ENCODE measurements at regions not wholly inside any gene's neighbourhood (a gene's known extent, or its start where the extent isn't known, plus 50 kb on each side); places are given as distances from the start of the nearest gene placed in this dataset.
"Not testable (repeated sequence)": the region's sequence is repeated elsewhere in the genome, so short reads cannot be mapped to it uniquely, and the experiment has no call there.

DNA sequence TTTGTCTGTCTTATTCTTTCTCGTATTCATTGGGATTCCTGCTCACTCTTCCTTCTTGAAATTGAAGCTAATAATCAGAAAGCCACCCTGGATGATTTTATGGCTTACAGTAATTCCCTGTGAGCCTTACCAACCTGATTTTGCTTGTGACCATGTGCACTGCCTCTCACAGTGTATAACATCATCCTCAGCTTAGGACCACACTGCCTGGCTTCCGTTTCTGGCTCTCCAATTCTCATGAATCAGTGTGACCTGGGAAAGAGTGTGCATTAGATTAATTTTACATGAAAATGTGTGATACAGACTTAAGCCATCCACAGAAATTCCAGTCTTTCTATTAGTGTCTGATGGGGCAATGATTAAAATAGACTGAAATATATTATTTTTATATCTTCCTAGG, 126.8 kb upstream of the DMRT1 start:
- no peak for DNase-seq (ENCODE audit: low spot score)

GRCh38 chr9:715300-715699, 126.2 kb upstream of the DMRT1 start:
- no peak for DNase-seq (ENCODE audit: low spot score)

DNA sequence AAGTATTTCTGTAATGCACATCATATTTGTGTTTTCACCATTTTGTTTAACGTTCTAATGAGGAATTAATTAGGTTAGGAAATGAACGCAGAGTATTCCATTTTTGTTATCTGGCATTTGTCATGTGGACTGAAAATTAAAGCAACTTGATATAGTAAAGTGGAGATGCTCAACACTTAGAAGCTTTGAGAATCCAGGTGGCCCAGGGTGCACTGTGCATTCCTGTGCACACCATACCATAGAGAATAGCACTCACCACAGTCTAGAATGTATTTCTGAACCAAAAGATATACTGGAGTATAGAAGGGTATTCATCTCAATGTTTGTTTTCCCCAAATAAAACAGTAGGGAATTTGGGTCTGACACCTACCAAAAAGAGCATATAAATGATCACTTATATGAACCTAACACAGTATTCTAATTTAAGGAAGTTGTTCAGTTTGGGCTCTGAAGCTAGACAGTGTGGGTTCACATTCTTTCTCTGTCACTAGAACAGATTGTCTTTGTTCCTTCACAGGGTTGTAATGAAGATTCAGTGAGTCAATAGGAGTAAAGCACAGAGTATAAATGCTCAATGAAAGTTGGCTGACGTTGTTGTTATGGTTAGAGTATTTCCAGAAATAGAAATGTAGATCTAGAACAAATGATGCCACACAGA, 125.6 kb upstream of the DMRT1 start:
- no peak for DNase-seq (ENCODE audit: low spot score)

DNA sequence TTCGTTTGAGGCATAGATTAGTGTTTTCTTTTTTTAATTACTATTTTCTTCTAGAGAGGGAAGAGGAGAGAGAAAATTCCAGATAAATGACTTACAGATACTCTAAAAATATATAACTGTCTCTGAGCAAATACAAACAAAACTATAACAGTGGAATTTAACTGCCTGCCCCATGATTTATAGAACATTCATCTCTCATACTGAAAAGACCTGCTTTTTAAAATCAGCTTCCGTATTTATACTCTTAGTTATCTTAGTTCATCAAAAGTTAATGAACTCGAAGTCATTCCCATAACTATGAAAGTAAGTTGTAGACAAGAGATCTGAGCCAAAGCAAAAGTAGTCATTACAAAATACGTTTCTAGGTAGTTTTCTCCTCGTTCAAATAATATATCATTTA, 123.8 kb upstream of the DMRT1 start:
- no peak for DNase-seq (ENCODE audit: low spot score)

GRCh38 chr9:720239-720881, 121.1 kb upstream of the DMRT1 start:
- no peak for DNase-seq (ENCODE audit: low spot score)

- DNase-seq (ENCODE audit: low spot score) = no peak
These were observed 119.0 kb upstream of the DMRT1 start for GRCh38 chr9:722388-722980.

DNA sequence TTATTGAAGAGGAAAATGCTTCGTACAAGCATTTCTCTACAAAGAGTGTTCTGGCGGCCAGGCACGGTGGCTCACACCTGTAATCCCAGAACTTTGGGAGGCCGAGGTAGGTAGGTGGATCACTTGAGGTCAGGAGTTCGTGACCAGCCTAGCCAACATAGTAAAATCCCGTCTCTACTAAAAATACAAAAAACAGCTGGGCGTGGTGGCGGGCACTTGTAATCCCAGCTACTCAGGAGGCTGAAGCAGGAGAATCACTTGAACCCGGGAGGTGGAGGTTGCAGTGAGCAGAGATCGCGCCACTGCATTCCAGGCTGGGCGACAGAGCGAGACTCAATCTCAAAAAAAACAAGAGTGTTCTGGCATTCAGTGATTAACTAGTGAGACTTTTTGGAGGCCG, 117.0 kb upstream of the DMRT1 start:
- not testable (repeated sequence) for DNase-seq (ENCODE audit: low spot score)

- DNase-seq (ENCODE audit: low spot score) = no peak
These were observed 115.5 kb upstream of the DMRT1 start for GRCh38 chr9:726005-726404.

GRCh38 chr9:727767-728166, 113.7 kb upstream of the DMRT1 start:
- DNase-seq (ENCODE audit: low spot score) = no peak

DNA sequence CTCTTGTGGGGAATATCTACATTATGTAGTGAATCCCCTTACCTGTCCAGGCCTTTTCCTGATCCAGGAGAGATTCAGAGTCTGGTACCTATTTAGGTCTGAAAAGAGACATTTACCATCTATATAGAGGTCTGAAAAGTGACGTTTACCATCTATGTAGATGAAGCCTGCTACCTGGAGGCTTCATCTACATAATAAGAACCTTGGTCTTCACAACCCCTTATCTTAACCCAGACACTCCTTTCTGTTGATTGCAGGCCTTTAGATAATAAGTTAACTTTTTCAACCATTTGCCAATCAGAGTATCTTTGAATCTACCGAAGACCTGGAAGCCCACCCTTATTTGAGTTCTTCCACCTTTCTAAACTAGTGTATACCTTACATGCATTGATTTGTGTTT, 113.0 kb upstream of the DMRT1 start:
- no peak for DNase-seq (ENCODE audit: low spot score)

- DNase-seq (ENCODE audit: low spot score) = no peak
These were observed 110.0 kb upstream of the DMRT1 start for GRCh38 chr9:731474-731873.

- DNase-seq (ENCODE audit: low spot score) = no peak
These were observed 106.5 kb upstream of the DMRT1 start for GRCh38 chr9:734831-735511.

DNA sequence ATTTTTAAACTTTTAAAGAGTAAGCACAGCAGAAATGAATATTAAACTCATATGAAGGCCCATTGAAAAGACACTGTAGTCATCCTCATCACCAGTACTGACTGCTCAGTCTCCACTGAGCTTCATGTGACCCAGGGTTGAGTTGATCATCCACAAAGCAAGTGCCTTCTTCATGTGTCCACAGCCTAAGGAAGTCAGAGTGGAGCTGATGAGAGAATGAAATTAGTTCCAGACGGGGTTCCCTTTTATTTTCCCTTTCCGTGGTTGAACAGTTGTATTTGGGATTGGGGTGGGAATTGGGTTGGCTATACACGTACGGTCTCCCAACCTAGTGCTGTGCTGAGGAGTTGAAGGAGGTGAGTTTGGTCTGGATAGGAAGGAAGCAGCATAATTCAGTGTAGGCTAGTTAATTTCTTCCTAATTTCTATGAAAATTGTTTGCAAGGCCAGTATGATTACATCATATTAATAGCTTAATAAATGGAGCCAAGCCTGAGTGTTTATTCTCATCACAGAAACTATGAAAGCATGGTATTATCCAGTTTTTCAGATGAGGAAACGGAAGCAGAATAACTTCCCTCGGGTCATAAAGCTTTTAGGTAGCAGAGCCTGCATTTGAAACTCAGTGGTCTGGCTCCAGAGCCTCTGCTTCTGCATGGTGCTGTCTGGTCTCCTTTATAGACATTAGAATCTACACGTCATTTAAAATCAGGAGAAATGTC, 103.9 kb upstream of the DMRT1 start:
- no peak for DNase-seq (ENCODE audit: low spot score)

GRCh38 chr9:738209-738915, 103.1 kb upstream of the DMRT1 start:
- DNase-seq (ENCODE audit: low spot score) = peak; percentile 34

DNA sequence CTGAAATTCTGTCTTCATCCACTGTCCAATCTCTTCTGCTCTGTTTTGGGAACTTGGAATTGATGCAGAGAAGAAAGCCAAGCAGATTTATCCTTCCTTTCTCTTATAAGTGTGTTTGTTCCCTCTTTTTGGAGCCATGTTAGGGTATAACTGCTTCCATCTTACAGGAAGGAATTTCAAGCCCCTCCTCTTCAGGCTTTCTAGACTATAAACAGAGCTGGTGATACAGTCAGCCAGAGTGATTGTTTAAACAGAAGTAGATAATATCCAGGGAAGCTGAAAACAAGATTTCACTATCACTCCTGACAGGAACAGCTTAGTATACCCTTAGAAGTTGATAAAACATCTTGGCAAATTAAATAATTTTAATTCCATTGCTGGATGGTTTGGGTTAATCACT, 102.1 kb upstream of the DMRT1 start:
- no peak for DNase-seq (ENCODE audit: low spot score)

DNA sequence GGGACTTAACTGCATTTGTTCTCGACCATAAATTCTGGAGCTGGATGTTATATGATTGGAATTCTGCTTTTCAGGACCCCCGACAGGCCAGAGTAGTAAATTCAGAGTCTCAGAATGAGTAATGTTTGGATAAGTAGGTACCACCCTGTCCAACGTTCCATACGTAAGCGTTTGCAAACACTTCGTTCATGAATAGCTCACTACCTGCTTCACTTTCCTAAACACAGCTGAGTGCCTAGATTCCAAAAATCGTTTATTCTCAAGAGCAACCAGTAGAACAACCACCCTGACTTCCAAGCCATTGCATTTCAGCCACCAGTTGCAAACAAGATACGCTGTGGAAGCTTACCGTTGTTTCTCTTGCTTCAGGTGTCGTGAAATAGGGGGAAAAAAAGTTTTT, 101.3 kb upstream of the DMRT1 start:
- no peak for DNase-seq (ENCODE audit: low spot score)

DNA sequence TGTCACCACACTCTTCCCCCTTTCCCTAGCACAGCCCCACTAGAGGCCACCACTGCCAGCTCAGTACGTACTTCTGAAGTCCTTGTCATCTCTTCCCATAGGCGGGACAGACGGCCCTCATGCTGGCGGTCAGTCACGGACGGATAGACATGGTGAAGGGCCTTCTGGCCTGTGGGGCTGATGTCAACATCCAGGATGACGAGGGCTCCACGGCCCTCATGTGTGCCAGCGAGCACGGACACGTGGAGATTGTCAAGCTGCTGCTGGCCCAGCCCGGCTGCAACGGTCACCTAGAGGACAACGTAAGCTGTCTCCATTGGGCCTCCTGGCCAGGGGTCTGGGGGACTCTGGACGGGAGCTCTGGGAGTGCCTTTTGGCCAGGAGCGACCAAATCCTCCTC, 99.4 kb upstream of the DMRT1 start:
- no peak for DNase-seq (ENCODE audit: low spot score)

- no peak for DNase-seq (ENCODE audit: low spot score)
These were observed 98.4 kb upstream of the DMRT1 start for GRCh38 chr9:742914-743589.

DNA sequence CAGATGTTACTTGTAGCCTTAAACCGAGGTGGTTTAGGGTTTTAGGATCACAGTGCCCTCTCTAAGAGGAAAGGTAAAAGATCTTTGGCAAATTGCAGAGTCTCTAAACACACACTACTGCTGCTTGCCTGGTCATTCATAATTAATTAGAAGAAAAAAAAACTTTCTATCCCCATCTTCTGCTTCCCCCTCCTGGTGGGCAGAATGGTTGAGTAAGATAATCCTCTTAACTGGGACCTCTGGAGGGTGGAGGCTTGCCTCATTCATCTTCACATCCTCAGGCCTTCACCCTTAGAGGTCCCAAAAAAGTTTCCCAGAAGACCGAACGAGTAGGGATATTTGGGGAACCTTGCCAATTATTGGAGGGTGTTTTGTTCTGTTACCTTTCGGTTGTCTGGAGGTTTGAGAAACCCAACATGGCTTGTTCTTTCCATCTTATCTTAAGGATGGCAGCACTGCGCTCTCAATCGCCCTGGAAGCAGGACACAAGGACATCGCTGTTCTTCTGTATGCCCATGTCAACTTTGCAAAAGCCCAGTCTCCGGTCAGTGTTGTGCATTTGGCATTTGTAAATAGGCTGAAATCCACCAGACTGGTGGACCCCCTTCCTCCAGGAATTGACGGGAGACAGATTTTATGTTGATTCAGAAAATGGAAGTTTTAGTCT, 97.3 kb upstream of the DMRT1 start:
- DNase-seq (ENCODE audit: low spot score) = no peak

GRCh38 chr9:744790-745484, 96.6 kb upstream of the DMRT1 start:
- DNase-seq (ENCODE audit: low spot score) = no peak

Data from RKO (cell line).